A549 (cell line): ENCODE measurements at regions not wholly inside any gene's neighbourhood (a gene's known extent, or its start where the extent isn't known, plus 50 kb on each side); places are given as distances from the start of the nearest gene placed in this dataset.
A peak's percentile ranks its signal among the peaks of the same experiment; 100 is the strongest.
"Not testable (repeated sequence)": the region's sequence is repeated elsewhere in the genome, so short reads cannot be mapped to it uniquely, and the experiment has no call there.

Source experiments
- ATAC-seq, 2 experiments: fragments of 200-7000 bp in 1 of 2; fragments of >200 bp in 1 of 2; cut with Nextera tagmentation in 1 of 2; cut with Tn5 transposase in 1 of 2; 3 replicates each; pipeline versions ENCODE4 v1.8.0 to v1.9.1; 2018 to 2020; ENCODE audit warnings: mild to moderate bottlenecking in 1 of 2, moderate library complexity in 1 of 2
- CTCF ChIA-PET: fragments of 300-600 bp; sonication (Branson Sonifier 250); formaldehyde crosslinking; extraction: SDS; loops from one replicate; lab custom pipeline; 2021; ENCODE audit warnings: antibody characterized with exemption, inconsistent platforms; lab: Yijun Ruan, JAX
- POLR2A ChIA-PET: fragments of 350-600 bp; formaldehyde crosslinking; extraction: SDS; loops from one replicate; lab custom pipeline; 2021; ENCODE audit warnings: antibody characterized with exemption, inconsistent platforms; lab: Yijun Ruan, JAX
- DNase-seq, 2 experiments: peaks; one replicate each; pipeline versions ENCODE4 v3.0.0 to v3.0.0-alpha.2; 2011 to 2016; ENCODE audit warnings: low read depth in 1 of 2, low spot score in 1 of 2
- FAIRE-seq: peaks from 2 replicates; lab custom pipeline; 2011; peaks lifted over from hg19 to GRCh38; lab: Jason Lieb, UNC
- H3K27ac ChIP-seq, 2 experiments: fragments of >200 bp; sonication (Bioruptor Twin); formaldehyde crosslinking; 3 replicates each; pipeline ENCODE4 v1.5.1; 2016 to 2017
- H3K4me1 ChIP-seq: fragments of >200 bp; sonication (Bioruptor Twin); formaldehyde crosslinking; 3 replicates; pipeline ENCODE4 v1.6.1; 2016
- H3K4me2 ChIP-seq: fragments of >200 bp; sonication (Bioruptor Twin); formaldehyde crosslinking; 3 replicates; pipeline ENCODE4 v1.6.1; 2016
- H3K4me3 ChIP-seq: fragments of >200 bp; sonication (Bioruptor Twin); formaldehyde crosslinking; 3 replicates; pipeline ENCODE4 v1.5.1; 2016
- H3K9me3 ChIP-seq: fragments of >200 bp; sonication (Bioruptor Twin); formaldehyde crosslinking; 3 replicates; pipeline ENCODE4 v1.6.1; 2016
- ATOH8 ChIP-seq: fragments of 250-450 bp; sonication (Bioruptor Pico); IDR thresholded peaks from 2 replicates; pipeline ENCODE4 v1.5.0; 2020; ENCODE audit warnings: low read depth, mild to moderate bottlenecking, moderate library complexity
- CBX2 ChIP-seq: fragments of 200-600 bp; sonication (generic); IDR thresholded peaks from 2 replicates; pipeline ENCODE4 v1.6.1; 2016; ENCODE audit warnings: low read depth, mild to moderate bottlenecking, borderline replicate concordance
- CBX8 ChIP-seq: fragments of 200-600 bp; sonication (generic); IDR thresholded peaks from 2 replicates; pipeline ENCODE4 v1.6.1; 2016
- CHD4 ChIP-seq: fragments of 200-600 bp; sonication (generic); IDR thresholded peaks from 2 replicates; pipeline ENCODE4 v1.6.1; 2016; ENCODE audit warnings: antibody characterized with exemption, mild to moderate bottlenecking, borderline replicate concordance
- CTCF ChIP-seq: fragments of >200 bp; sonication (Bioruptor Twin); formaldehyde crosslinking; IDR thresholded peaks from 3 replicates; pipeline ENCODE4 v1.5.1; 2016
- EHF ChIP-seq: fragments of 250-450 bp; sonication (Bioruptor Pico); IDR thresholded peaks from 2 replicates; pipeline ENCODE4 v1.5.0; 2020; ENCODE audit warnings: mild to moderate bottlenecking
- ELK1 ChIP-seq: fragments of 150-350 bp; IDR thresholded peaks from 2 replicates; pipeline ENCODE4 v1.6.1; 2014; ENCODE audit warnings: low read depth, mild to moderate bottlenecking, low read length
- EP300 ChIP-seq, 2 experiments: fragments of >200 bp; sonication (Bioruptor Twin); formaldehyde crosslinking; IDR thresholded peaks; 2 replicates in 1 of 2; 3 replicates in 1 of 2; pipeline ENCODE4 v1.6.1; 2016 to 2017
- ESRRA ChIP-seq: fragments of 150-350 bp; IDR thresholded peaks from 2 replicates; pipeline ENCODE4 v1.6.1; 2014; ENCODE audit warnings: mild to moderate bottlenecking, low read length, borderline replicate concordance
- FOXS1 ChIP-seq: fragments of 250-450 bp; sonication (Bioruptor Pico); IDR thresholded peaks from 2 replicates; pipeline ENCODE4 v1.5.0; 2020; ENCODE audit warnings: mild to moderate bottlenecking, moderate library complexity
- GATA3 ChIP-seq: IDR thresholded peaks from 2 replicates; pipeline ENCODE4 v1.6.1; 2012; ENCODE audit warnings: borderline replicate concordance
- HEYL ChIP-seq: fragments of 250-450 bp; sonication (Bioruptor Pico); IDR thresholded peaks from 2 replicates; pipeline ENCODE4 v1.8.0; 2021; ENCODE audit warnings: mild to moderate bottlenecking, moderate library complexity
- JUNB ChIP-seq: fragments of >200 bp; sonication (Bioruptor Twin); formaldehyde crosslinking; IDR thresholded peaks from 2 replicates; pipeline ENCODE4 v1.6.1; 2016
- MAX ChIP-seq: IDR thresholded peaks from 2 replicates; pipeline ENCODE4 v1.6.1; 2012
- MYC ChIP-seq: IDR thresholded peaks from 2 replicates; pipeline ENCODE4 v1.6.1; 2012; ENCODE audit warnings: mild to moderate bottlenecking, inconsistent platforms, low read length, improper control_type of control experiment, borderline replicate concordance
- NFE2L2 ChIP-seq: fragments of 150-350 bp; conservative IDR thresholded peaks from 2 replicates; pipeline ENCODE4 v1.6.1; 2014; ENCODE audit warnings: low read length
- PHF8 ChIP-seq: fragments of 200-600 bp; sonication (generic); IDR thresholded peaks from 2 replicates; pipeline ENCODE4 v1.6.1; 2016; ENCODE audit warnings: low read depth, mild to moderate bottlenecking, antibody characterized with exemption, moderate library complexity, borderline replicate concordance
- POLR2AphosphoS2 ChIP-seq: conservative IDR thresholded peaks from 2 replicates; pipeline ENCODE4 v1.6.1; 2012; ENCODE audit warnings: low read length, improper control_type of control experiment, inconsistent platforms
- RFX5 ChIP-seq: fragments of 450-650 bp; IDR thresholded peaks from 2 replicates; pipeline ENCODE4 v1.7.1; 2014; ENCODE audit warnings: antibody characterized with exemption, mild to moderate bottlenecking, moderate library complexity
- SMC3 ChIP-seq: fragments of >200 bp; sonication (Bioruptor Twin); formaldehyde crosslinking; IDR thresholded peaks from 3 replicates; pipeline ENCODE4 v1.6.1; 2018; ENCODE audit warnings: inconsistent platforms
- ZFP36 ChIP-seq: fragments of 450-650 bp; IDR thresholded peaks from 2 replicates; pipeline ENCODE4 v1.6.1; 2014; ENCODE audit warnings: borderline replicate concordance; ENCODE audit not compliant: partially characterized antibody
- ZNF302 ChIP-seq: fragments of 250-450 bp; sonication (Bioruptor Pico); IDR thresholded peaks from 2 replicates; pipeline ENCODE4 v1.9.0; 2021; ENCODE audit warnings: inconsistent platforms, mild to moderate bottlenecking, moderate library complexity
- WGBS: methylation state at CpG from one replicate; pipeline ENCODE4 v1.1.6; 2017; ENCODE audit errors: missing lambda C conversion rate; 5-methylcytosine and 5-hydroxymethylcytosine counted together

- 88% methylated on average over 7 of the region's 7 CpGs for WGBS
Measured at GRCh38 chr12:47359310-47360092, 279.7 kb upstream of the AMIGO2 start.

GRCh38 chr12:47357006-47357405 is 277.2 kb upstream of the AMIGO2 start:
- H3K4me3 ChIP-seq, DNase-seq, H3K4me1 ChIP-seq, FAIRE-seq, POLR2A ChIA-PET, ATAC-seq, CTCF ChIA-PET, H3K4me2 ChIP-seq, H3K27ac ChIP-seq, H3K9me3 ChIP-seq: not testable (repeated sequence)
- WGBS, result 86% methylated on average over 8 of the region's 8 CpGs

More at GRCh38 chr12:47359310-47360092, 279.7 kb upstream of the AMIGO2 start:
- no peak for FAIRE-seq
- H3K27ac ChIP-seq, result no peak overlapping the region
- ChIA-PET CTCF (no interaction called here), POLR2A (no interaction called here)
- 0 out of 3 replicates have a peak, but pooled peaks cover 3% of the 10 kb centered on the region for H3K9me3 ChIP-seq
- peaks cover 16% of the 10 kb centered on the region; the same call in 1 of the 3 replicates for H3K4me1 ChIP-seq
- ATAC-seq, result no peak
- no peak overlapping the region for H3K4me3 ChIP-seq
- H3K4me2 ChIP-seq, result no peak overlapping the region
- DNase-seq, result no peak
- TF ChIP-seq EP300 (IDR thresholded peaks at IDR 0.05) (no peak), ZFP36 (no peak), PHF8 (no peak), GATA3 (no peak)

GRCh38 chr12:47356129-47356700 is 276.5 kb upstream of the AMIGO2 start:
- ChIA-PET POLR2A (no interaction called here), CTCF (no interaction called here)
- H3K9me3 ChIP-seq, result 0 out of 3 replicates have a peak, but pooled peaks cover 3% of the 10 kb centered on the region
- no peak overlapping the region for H3K4me3 ChIP-seq
- H3K4me1 ChIP-seq, result no peaks in the 10 kb centered on the region; the same call in 2 of the 3 replicates
- H3K4me2 ChIP-seq, result no peak overlapping the region
- ATAC-seq (no peak), FAIRE-seq (no peak), DNase-seq (no peak)
- 80% methylated on average over 3 of the region's 3 CpGs for WGBS
- H3K27ac ChIP-seq, result peak overlapping the region in 1 of 2 experiments; percentile 29; a peak in 2 of 6 replicates
- TF ChIP-seq ESRRA, result no peak
- TF ChIP-seq GATA3, result no peak
- no peak for TF ChIP-seq FOXS1 (CRISPR knock-in tag)
- no peak for TF ChIP-seq NFE2L2
- no peak for TF ChIP-seq ZNF302 (CRISPR knock-in tag)
- no peak for TF ChIP-seq PHF8
- no peak for TF ChIP-seq MYC
- no peak for TF ChIP-seq ELK1
- no peak for TF ChIP-seq CBX8
- TF ChIP-seq MAX, result no peak
- no peak for TF ChIP-seq ATOH8
- no peak for TF ChIP-seq SMC3
- no peak for TF ChIP-seq CTCF
- no peak for TF ChIP-seq POLR2AphosphoS2
- TF ChIP-seq CHD4, result no peak
- no peak for TF ChIP-seq RFX5
- no peak for TF ChIP-seq HEYL
- TF ChIP-seq JUNB, result no peak
- TF ChIP-seq EHF (CRISPR knock-in tag), result no peak
- TF ChIP-seq CBX2, result no peak
- TF ChIP-seq, all 56 proteins: peak for 0
